ENCODE measurements at regions not wholly inside any gene's neighbourhood (a gene's known extent, or its start where the extent isn't known, plus 50 kb on each side); places are given as distances from the start of the nearest gene placed in this dataset.

DNA sequence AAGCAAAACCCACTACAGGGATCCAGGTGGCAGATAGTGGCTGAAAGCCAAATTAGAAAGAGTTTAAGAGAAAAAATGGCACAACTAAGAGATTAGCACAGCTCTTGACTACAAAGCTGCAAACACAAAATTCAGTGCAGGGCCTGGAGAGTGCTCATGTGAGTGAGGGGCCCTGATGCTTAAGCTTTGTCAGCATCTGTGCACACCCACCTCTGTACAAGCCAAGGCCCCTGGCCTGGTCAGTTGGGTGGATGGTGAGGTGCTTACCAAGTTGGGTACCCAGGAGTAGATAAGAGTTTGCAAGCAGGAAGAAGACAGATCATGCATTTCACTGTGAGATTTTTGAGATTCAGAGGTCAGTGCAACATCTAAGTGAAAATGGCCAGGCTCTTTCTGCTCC lies 62.7 kb upstream of the ATP1B1 start:
- no peak overlapping the region for H3K4me3 ChIP-seq (ENCODE audit: low read length)
- DNase-seq (ENCODE audit: low read depth) = no peak
- TF ChIP-seq, protein P1, sequence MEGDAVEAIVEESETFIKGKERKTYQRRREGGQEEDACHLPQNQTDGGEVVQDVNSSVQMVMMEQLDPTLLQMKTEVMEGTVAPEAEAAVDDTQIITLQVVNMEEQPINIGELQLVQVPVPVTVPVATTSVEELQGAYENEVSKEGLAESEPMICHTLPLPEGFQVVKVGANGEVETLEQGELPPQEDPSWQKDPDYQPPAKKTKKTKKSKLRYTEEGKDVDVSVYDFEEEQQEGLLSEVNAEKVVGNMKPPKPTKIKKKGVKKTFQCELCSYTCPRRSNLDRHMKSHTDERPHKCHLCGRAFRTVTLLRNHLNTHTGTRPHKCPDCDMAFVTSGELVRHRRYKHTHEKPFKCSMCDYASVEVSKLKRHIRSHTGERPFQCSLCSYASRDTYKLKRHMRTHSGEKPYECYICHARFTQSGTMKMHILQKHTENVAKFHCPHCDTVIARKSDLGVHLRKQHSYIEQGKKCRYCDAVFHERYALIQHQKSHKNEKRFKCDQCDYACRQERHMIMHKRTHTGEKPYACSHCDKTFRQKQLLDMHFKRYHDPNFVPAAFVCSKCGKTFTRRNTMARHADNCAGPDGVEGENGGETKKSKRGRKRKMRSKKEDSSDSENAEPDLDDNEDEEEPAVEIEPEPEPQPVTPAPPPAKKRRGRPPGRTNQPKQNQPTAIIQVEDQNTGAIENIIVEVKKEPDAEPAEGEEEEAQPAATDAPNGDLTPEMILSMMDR (conservative IDR thresholded peaks at IDR 0.05; ENCODE audit: low read depth, low read length) = no peak

DNA sequence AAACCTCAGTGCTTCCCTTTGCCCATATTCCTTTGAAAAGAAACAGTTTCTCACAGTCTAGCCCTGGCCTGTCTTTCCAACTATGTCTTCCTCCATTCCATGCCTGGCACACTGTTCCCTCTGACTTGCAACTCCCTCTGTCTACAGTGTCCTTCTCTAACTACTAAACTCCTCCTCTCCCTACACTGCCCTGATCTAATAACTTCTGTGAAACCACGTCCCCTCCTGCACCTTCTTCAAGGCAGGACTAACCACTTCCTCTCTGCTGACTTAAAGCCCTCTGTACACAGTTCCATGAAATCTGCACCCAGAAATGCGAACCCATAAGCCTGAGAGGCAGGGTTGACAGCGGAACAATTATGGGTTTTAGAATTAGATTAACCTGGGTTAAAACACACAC lies 62.2 kb upstream of the ATP1B1 start:
- no peak for DNase-seq (ENCODE audit: low read depth)
- TF ChIP-seq, protein P1 (conservative IDR thresholded peaks at IDR 0.05; ENCODE audit: low read depth, low read length) = no peak
- no peak overlapping the region for H3K4me3 ChIP-seq (ENCODE audit: low read length)

- no peak for DNase-seq (ENCODE audit: low read depth)
- no peak overlapping the region for H3K4me3 ChIP-seq (ENCODE audit: low read length)
- TF ChIP-seq, protein P1 (conservative IDR thresholded peaks at IDR 0.05; ENCODE audit: low read depth, low read length) = no peak
Measured at GRCh38 chr1:169044971-169045370, 61.5 kb upstream of the ATP1B1 start.

DNA sequence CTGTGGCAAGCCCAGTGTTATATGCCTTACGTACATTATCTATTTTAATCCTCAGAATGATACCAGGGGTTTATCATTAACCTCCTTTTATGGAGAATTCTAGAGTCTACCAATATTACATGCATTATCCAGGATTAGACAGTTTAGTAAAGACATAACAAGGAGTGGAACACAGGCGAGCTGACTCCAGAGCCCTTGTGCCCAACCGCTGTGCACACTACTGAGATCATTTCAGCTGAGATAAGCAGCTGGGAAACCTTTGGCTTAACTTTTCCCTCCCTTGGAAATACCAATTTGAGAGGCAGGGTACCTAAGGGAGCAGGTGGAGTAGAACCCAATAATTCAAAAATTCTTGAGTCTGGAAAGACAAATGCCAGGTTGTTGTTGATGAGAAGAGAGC lies 59.8 kb upstream of the ATP1B1 start:
- DNase-seq (ENCODE audit: low read depth) = no peak
- H3K4me3 ChIP-seq (ENCODE audit: low read length) = no peak overlapping the region
- TF ChIP-seq, protein P1 (conservative IDR thresholded peaks at IDR 0.05; ENCODE audit: low read depth, low read length) = no peak

DNA sequence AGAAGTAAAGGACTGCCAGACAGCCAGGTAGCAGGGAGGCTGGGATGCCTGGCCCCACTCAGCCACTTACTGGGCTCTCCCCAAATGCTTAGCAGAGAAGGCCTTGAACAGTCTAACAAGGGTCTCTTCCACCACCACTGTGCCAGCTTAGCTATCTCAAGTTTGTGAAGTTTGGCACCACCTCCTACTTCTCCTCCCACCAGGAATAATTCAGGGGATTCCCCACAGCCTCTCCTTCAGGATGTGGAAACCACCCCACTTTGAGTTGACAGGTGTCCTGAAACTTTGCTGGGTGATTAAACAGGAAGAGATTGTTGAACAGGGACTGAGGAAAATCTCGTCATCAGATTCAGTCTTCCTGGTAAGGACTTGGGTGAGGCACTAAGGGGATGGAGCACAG lies 59.4 kb upstream of the ATP1B1 start:
- H3K4me3 ChIP-seq (ENCODE audit: low read length) = no peak overlapping the region
- DNase-seq (ENCODE audit: low read depth) = no peak
- TF ChIP-seq, protein P1 (conservative IDR thresholded peaks at IDR 0.05; ENCODE audit: low read depth, low read length) = no peak

DNA sequence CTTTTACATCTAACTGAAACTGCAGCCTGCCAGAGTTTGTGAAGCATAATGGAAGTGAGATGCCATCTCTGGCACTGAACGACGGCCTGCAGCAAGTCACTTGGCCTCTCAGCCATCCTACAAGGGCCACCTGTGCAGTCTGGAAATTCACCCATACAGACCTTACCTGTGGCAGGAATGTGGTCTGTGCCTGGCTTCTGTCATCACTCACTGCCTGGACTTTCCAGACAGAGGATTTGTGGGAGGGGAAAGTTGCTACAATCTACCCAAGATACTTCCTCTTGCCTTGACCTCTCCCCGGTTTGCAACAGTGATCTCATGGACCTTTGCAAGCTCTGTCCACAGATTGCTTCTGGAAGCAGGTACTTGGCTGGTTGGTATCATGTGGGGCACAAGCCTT lies 58.4 kb upstream of the ATP1B1 start:
- TF ChIP-seq, protein P1 (conservative IDR thresholded peaks at IDR 0.05; ENCODE audit: low read depth, low read length) = no peak
- H3K4me3 ChIP-seq (ENCODE audit: low read length) = no peak overlapping the region
- DNase-seq (ENCODE audit: low read depth) = no peak

- DNase-seq (ENCODE audit: low read depth) = no peak
- TF ChIP-seq, protein P1 (conservative IDR thresholded peaks at IDR 0.05; ENCODE audit: low read depth, low read length) = no peak
- no peak overlapping the region for H3K4me3 ChIP-seq (ENCODE audit: low read length)
Measured at GRCh38 chr1:169049258-169049938, 57.1 kb upstream of the ATP1B1 start.
